ENCODE measurements at regions not wholly inside any gene's neighbourhood (a gene's known extent, or its start where the extent isn't known, plus 50 kb on each side); places are given as distances from the start of the nearest gene placed in this dataset.

- Histone ChIP-seq H3K9ac (ENCODE audit: low read depth, low read length) (no peak overlapping the region), H3K4me1 (ENCODE audit: insufficient read depth, low read length) (no peaks in the 10 kb centered on the region)
These were observed 129.7 kb upstream of the MEIS2 start for GRCh38 chr15:37229855-37230619.

GRCh38 chr15:37245358-37245757 lies 145.0 kb upstream of the MEIS2 start:
- Histone ChIP-seq H3K9ac (ENCODE audit: low read depth, low read length) (no peak overlapping the region), H3K4me1 (ENCODE audit: insufficient read depth, low read length) (peaks cover 3% of the 10 kb centered on the region; the same call in 1 of the 2 replicates), H3K36me3 (ENCODE audit: insufficient read depth, low read length) (no peaks in the 10 kb centered on the region), H3K9me3 (ENCODE audit: control insufficient read depth, insufficient read depth, low read length) (no peaks in the 10 kb centered on the region)

More at GRCh38 chr15:37229855-37230619, 129.7 kb upstream of the MEIS2 start:
- Histone ChIP-seq H3K36me3 (ENCODE audit: insufficient read depth, low read length) (no peaks in the 10 kb centered on the region), H3K9me3 (ENCODE audit: control insufficient read depth, insufficient read depth, low read length) (no peaks in the 10 kb centered on the region)

DNA sequence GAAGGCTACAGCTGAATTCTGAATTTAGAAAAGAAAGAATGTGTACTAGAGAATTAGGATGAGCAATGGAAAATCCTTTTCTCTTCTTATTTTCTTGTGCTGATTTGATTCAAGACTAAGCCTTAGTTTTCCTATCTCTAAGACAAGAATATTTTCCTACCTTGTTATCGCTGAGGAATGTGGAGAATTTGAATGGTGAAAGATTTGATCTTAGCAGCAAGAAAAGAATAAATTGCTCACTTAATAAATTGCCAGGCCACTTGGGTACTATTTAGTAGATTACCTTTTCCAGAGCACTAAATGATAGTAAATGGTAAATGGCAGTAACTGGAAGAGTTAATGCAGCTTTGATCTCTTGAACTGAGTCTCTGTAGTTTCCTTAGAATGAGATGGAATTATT lies 145.7 kb upstream of the MEIS2 start:
- Histone ChIP-seq H3K9ac (ENCODE audit: low read depth, low read length) (no peak overlapping the region), H3K36me3 (ENCODE audit: insufficient read depth, low read length) (no peaks in the 10 kb centered on the region), H3K4me1 (ENCODE audit: insufficient read depth, low read length) (peaks cover 3% of the 10 kb centered on the region; the same call in 1 of the 2 replicates), H3K9me3 (ENCODE audit: control insufficient read depth, insufficient read depth, low read length) (no peaks in the 10 kb centered on the region)

DNA sequence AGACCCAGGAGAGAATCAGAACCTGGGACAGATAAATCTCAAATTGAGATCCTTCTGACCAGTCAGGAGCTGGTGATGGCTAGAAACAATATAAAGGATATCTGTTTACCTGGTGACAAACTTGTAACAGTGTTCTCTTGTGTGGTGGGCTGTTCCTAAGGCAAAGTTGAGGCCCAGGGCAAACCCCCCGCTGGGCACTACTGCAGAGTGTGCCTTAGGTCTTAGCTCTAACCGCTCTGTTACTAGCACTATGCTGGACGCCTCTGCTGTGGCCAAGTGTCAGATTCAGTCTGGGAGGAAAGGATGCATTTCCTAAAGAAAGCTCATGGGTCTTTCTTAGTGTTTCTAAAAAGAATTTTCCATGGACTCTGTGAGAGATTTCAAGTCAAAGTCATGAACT lies 146.5 kb upstream of the MEIS2 start:
- Histone ChIP-seq H3K4me1 (ENCODE audit: insufficient read depth, low read length) (peaks cover 3% of the 10 kb centered on the region; the same call in 1 of the 2 replicates), H3K36me3 (ENCODE audit: insufficient read depth, low read length) (no peaks in the 10 kb centered on the region), H3K9me3 (ENCODE audit: control insufficient read depth, insufficient read depth, low read length) (no peaks in the 10 kb centered on the region), H3K9ac (ENCODE audit: low read depth, low read length) (no peak overlapping the region)

- H3K9me3 ChIP-seq (ENCODE audit: control insufficient read depth, insufficient read depth, low read length) = no peaks in the 10 kb centered on the region
- H3K9ac ChIP-seq (ENCODE audit: low read depth, low read length) = no peak overlapping the region
- H3K36me3 ChIP-seq (ENCODE audit: insufficient read depth, low read length) = no peaks in the 10 kb centered on the region
- H3K4me1 ChIP-seq (ENCODE audit: insufficient read depth, low read length) = peaks cover 3% of the 10 kb centered on the region; the same call in 1 of the 2 replicates
These were observed 148.9 kb upstream of the MEIS2 start for GRCh38 chr15:37249249-37249648.

DNA sequence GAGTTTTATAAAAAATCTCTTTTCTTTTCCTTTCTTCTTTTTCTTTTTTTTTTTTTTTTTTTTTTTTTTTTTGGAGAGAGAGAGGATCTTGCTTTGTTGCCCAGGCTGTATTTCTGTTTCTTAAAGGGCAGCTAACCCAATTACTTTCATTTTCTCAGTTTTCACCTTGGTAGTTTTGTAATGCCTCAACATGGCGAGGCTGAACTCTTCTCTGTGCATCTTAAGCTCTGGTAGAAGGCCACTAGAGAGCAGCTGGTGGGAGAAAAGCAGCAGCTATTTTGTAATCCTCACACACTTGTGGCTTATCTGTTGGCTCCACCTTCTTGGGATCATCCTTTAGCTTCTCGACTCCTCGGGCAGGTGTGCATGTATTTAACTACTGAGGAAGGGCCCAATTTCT lies 152.2 kb upstream of the MEIS2 start:
- Histone ChIP-seq H3K36me3 (ENCODE audit: insufficient read depth, low read length) (no peaks in the 10 kb centered on the region), H3K9me3 (ENCODE audit: control insufficient read depth, insufficient read depth, low read length) (no peaks in the 10 kb centered on the region), H3K9ac (ENCODE audit: low read depth, low read length) (no peak overlapping the region), H3K4me1 (ENCODE audit: insufficient read depth, low read length) (no peaks in the 10 kb centered on the region)

DNA sequence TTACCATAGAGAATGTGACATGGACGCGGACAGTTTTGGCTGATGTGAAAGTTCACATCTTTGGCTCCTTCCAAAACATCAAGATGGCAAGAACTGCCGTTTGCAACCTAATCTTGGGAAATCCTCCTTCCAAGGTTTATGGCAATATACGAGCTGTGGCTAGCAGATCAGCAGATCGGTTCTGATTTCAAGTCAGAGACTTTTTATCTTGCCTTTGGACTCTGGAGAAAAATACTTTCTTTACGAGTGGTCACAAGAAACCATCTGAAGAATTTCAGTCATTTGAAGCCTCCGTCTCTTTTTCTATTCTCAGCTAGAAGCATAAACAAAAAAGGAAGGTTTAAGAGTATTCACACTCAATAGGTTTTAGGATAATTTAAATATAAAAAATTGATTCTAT lies 153.5 kb upstream of the MEIS2 start:
- no peaks in the 10 kb centered on the region for H3K9me3 ChIP-seq (ENCODE audit: control insufficient read depth, insufficient read depth, low read length)
- no peaks in the 10 kb centered on the region for H3K36me3 ChIP-seq (ENCODE audit: insufficient read depth, low read length)

DNA sequence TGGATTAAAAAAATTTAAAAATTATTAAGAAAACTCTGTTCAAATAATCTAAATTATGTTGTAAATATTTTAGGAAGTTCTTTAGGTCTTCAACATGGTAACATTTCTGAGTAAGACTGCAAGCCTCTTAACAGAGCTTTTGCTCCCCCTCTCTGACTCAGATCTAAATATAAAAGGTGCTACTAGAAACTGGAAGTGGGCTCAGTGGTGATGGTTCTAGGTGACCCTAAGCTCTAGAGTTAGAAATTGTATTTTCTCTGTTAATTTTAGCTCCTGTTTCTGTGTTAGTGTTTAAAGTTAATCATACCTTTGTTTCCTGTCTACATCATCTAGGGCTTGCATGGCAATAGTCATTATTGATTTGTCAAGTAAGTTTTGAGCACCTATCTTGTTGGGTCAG lies 159.9 kb upstream of the MEIS2 start:
- Histone ChIP-seq H3K9ac (ENCODE audit: low read depth, low read length) (no peak overlapping the region), H3K4me1 (ENCODE audit: insufficient read depth, low read length) (no peaks in the 10 kb centered on the region), H3K9me3 (ENCODE audit: control insufficient read depth, insufficient read depth, low read length) (no peaks in the 10 kb centered on the region), H3K36me3 (ENCODE audit: insufficient read depth, low read length) (no peaks in the 10 kb centered on the region)

More for the DNA sequence above, 153.5 kb upstream of the MEIS2 start:
- Histone ChIP-seq H3K4me1 (ENCODE audit: insufficient read depth, low read length) (no peaks in the 10 kb centered on the region), H3K9ac (ENCODE audit: low read depth, low read length) (no peak overlapping the region)

DNA sequence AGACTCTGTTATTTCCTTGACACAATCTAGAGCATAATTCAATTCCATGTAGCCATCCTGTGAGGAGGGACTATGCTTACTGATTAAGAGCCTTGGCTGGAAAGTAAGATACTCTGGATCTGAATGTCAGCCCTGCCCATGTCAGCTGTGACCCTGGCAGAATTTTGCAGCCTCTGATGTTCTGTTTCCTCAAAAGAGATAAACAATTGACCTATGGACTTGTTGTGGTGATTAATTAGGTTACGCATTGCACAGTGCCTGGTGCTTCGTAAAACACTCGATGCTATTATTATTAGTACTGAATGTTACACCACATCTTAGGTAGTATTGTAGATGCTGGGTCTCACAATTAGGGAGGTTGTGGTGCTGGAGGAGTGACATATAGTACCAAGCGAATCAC lies 161.3 kb upstream of the MEIS2 start:
- no peak overlapping the region for H3K9ac ChIP-seq (ENCODE audit: low read depth, low read length)
- H3K9me3 ChIP-seq (ENCODE audit: control insufficient read depth, insufficient read depth, low read length) = no peaks in the 10 kb centered on the region
- no peaks in the 10 kb centered on the region for H3K36me3 ChIP-seq (ENCODE audit: insufficient read depth, low read length)
- no peaks in the 10 kb centered on the region for H3K4me1 ChIP-seq (ENCODE audit: insufficient read depth, low read length)

- Histone ChIP-seq H3K36me3 (ENCODE audit: insufficient read depth, low read length) (no peaks in the 10 kb centered on the region), H3K9me3 (ENCODE audit: control insufficient read depth, insufficient read depth, low read length) (no peaks in the 10 kb centered on the region), H3K4me1 (ENCODE audit: insufficient read depth, low read length) (no peaks in the 10 kb centered on the region), H3K9ac (ENCODE audit: low read depth, low read length) (no peak overlapping the region)
These were observed 162.7 kb upstream of the MEIS2 start for GRCh38 chr15:37262922-37263608.

DNA sequence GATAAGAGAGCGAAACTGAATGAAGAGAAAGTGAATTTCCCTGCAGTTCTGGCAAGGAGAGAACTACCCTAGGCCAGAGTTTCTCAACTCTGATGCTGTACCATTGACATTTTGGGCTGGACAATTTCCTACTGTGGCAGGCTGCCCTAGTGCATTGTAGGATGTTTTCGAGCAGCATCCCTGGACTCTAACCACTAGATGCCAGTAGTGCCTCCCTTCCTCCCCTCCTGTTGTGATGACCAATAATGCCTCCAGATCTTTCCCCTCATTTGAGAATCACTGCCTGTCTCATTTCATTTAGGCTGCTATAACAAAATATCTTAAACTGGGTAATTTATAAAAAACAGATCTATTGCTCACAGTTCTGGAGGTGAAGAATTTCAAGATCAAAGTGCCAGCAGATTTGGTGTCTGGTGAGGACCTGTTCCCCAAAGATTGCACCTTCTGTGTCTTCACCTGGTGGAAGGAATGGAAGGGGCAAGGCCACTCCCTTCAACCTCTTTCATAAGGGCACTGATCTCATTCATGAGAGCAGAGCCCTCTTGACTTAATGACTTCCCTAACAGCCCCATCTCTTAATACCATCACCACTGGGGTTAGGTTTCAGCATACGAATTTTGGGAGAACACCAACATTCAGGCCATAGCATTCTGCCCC lies 188.9 kb upstream of the MEIS2 start:
- no peaks in the 10 kb centered on the region for H3K9me3 ChIP-seq (ENCODE audit: control insufficient read depth, insufficient read depth, low read length)
- H3K9ac ChIP-seq (ENCODE audit: low read depth, low read length) = no peak overlapping the region
- no peaks in the 10 kb centered on the region for H3K36me3 ChIP-seq (ENCODE audit: insufficient read depth, low read length)
- no peaks in the 10 kb centered on the region for H3K4me1 ChIP-seq (ENCODE audit: insufficient read depth, low read length)

DNA sequence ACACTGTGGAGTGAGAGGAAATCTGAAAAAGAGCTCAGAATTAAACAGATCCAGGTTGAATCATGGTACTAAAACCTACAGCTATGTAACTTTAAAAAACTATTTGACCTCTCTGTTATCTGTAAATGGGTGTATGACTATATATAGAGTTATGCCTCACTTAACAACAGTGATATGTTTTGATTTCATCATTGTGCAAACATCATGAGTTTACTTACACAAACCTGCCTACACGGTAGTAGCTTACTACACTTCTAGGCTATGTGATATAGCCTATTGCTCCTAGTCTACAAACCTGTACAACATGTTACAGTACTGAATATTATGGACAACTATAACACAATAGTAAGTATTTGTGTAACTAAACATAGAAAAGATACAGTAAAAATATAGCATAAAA lies 191.6 kb upstream of the MEIS2 start:
- Histone ChIP-seq H3K9me3 (ENCODE audit: control insufficient read depth, insufficient read depth, low read length) (no peaks in the 10 kb centered on the region), H3K9ac (ENCODE audit: low read depth, low read length) (no peak overlapping the region), H3K36me3 (ENCODE audit: insufficient read depth, low read length) (no peaks in the 10 kb centered on the region), H3K4me1 (ENCODE audit: insufficient read depth, low read length) (no peaks in the 10 kb centered on the region)

GRCh38 chr15:37298271-37298670 lies 197.9 kb upstream of the MEIS2 start:
- Histone ChIP-seq H3K9ac (ENCODE audit: low read depth, low read length) (no peak overlapping the region), H3K9me3 (ENCODE audit: control insufficient read depth, insufficient read depth, low read length) (no peaks in the 10 kb centered on the region), H3K4me1 (ENCODE audit: insufficient read depth, low read length) (no peaks in the 10 kb centered on the region)

DNA sequence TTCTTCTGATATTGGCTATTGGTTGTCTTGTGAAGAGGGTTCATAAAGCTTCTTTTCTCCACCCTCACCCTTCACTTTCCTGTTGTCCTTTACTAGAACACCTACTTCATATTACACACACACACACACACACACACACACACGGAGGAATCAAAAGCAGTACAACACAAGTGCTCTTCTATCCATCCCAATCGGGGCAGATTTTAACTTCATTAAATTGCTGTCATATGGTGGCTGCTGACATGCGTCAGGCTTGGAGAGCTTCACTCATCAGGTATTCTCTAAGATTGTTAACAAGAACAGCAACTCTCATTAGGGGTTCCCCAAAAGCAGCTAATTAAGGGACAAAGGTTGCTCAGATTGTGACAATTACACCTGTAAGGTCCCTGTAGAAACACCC lies 239.1 kb upstream of the MEIS2 start:
- Histone ChIP-seq H3K9ac (ENCODE audit: low read depth, low read length) (no peak overlapping the region), H3K36me3 (ENCODE audit: insufficient read depth, low read length) (no peaks in the 10 kb centered on the region), H3K9me3 (ENCODE audit: control insufficient read depth, insufficient read depth, low read length) (no peaks in the 10 kb centered on the region), H3K4me1 (ENCODE audit: insufficient read depth, low read length) (no peaks in the 10 kb centered on the region)

More at GRCh38 chr15:37298271-37298670, 197.9 kb upstream of the MEIS2 start:
- H3K36me3 ChIP-seq (ENCODE audit: insufficient read depth, low read length) = no peaks in the 10 kb centered on the region

GRCh38 chr15:37339856-37340255 lies 239.5 kb upstream of the MEIS2 start:
- Histone ChIP-seq H3K4me1 (ENCODE audit: insufficient read depth, low read length) (no peaks in the 10 kb centered on the region), H3K36me3 (ENCODE audit: insufficient read depth, low read length) (no peaks in the 10 kb centered on the region), H3K9me3 (ENCODE audit: control insufficient read depth, insufficient read depth, low read length) (no peaks in the 10 kb centered on the region), H3K9ac (ENCODE audit: low read depth, low read length) (no peak overlapping the region)
